H9 (cell line): ENCODE measurements at regions not wholly inside any gene's neighbourhood (a gene's known extent, or its start where the extent isn't known, plus 50 kb on each side); places are given as distances from the start of the nearest gene placed in this dataset.

Experiments used
- DNase-seq: peaks from one replicate; pipeline ENCODE4 v3.0.0-alpha.2; 2017
- H2AFZ ChIP-seq: one replicate; pipeline ENCODE4 v1.6.1; 2013; ENCODE audit warnings: mild to moderate bottlenecking, low read length, control low read depth, moderate library complexity
- H2AK5ac ChIP-seq: 2 replicates; pipeline ENCODE4 v1.6.1; 2013; ENCODE audit warnings: low read length, control low read depth, mixed read lengths; ENCODE audit not compliant: insufficient read length
- H2BK120ac ChIP-seq: one replicate; pipeline ENCODE4 v1.6.1; 2013; ENCODE audit warnings: low read depth, mild to moderate bottlenecking, low read length, control low read depth, inconsistent platforms; ENCODE audit not compliant: poor library complexity, severe bottlenecking
- H2BK12ac ChIP-seq: 2 replicates; pipeline ENCODE4 v1.6.1; 2013; ENCODE audit warnings: low read length, control low read depth, mixed read lengths, low read depth; ENCODE audit not compliant: insufficient read length
- H2BK15ac ChIP-seq: 2 replicates; pipeline ENCODE4 v1.6.1; 2013; ENCODE audit warnings: low read depth, low read length, control low read depth
- H2BK20ac ChIP-seq: one replicate; pipeline ENCODE4 v1.6.1; 2013; ENCODE audit warnings: low read depth, mild to moderate bottlenecking, low read length, control low read depth, inconsistent platforms; ENCODE audit not compliant: poor library complexity, severe bottlenecking
- H2BK5ac ChIP-seq: 2 replicates; pipeline ENCODE4 v1.6.1; 2013; ENCODE audit warnings: low read length, control low read depth, mixed read lengths; ENCODE audit not compliant: insufficient read length
- H3K14ac ChIP-seq: 2 replicates; pipeline ENCODE4 v1.6.1; 2013; ENCODE audit warnings: low read length, control low read depth; ENCODE audit not compliant: insufficient read depth
- H3K18ac ChIP-seq: 2 replicates; pipeline ENCODE4 v1.6.1; 2013; ENCODE audit warnings: low read depth, mild to moderate bottlenecking, mixed read lengths, low read length, control low read depth; ENCODE audit not compliant: insufficient read length
- H3K23ac ChIP-seq: 2 replicates; pipeline ENCODE4 v1.6.1; 2013; ENCODE audit warnings: low read length, control low read depth, mixed read lengths, low read depth; ENCODE audit not compliant: insufficient read length
- H3K23me2 ChIP-seq: 2 replicates; pipeline ENCODE4 v1.6.1; 2013; ENCODE audit warnings: low read depth, mild to moderate bottlenecking, mixed read lengths, low read length, control low read depth; ENCODE audit not compliant: insufficient read length, poor library complexity, severe bottlenecking
- H3K27ac ChIP-seq: 2 replicates; pipeline ENCODE4 v1.5.1; 2013; ENCODE audit warnings: low read length, control low read depth, mixed read lengths, low read depth; ENCODE audit not compliant: insufficient read length
- H3K27me3 ChIP-seq: 2 replicates; pipeline ENCODE4 v1.6.1; 2013; ENCODE audit warnings: low read length, control low read depth, inconsistent platforms; ENCODE audit not compliant: insufficient read depth
- H3K4ac ChIP-seq: 2 replicates; pipeline ENCODE4 v1.6.1; 2013; ENCODE audit warnings: low read depth, mild to moderate bottlenecking, control low read depth, inconsistent platforms, low read length, moderate library complexity
- H3K4me1 ChIP-seq: 2 replicates; pipeline ENCODE4 v1.6.1; 2013; ENCODE audit warnings: low read length, control low read depth, inconsistent platforms; ENCODE audit not compliant: insufficient read depth
- H3K4me2 ChIP-seq: 2 replicates; pipeline ENCODE4 v1.6.1; 2013; ENCODE audit warnings: low read length, control low read depth, mixed read lengths; ENCODE audit not compliant: insufficient read length, insufficient read depth
- H3K56ac ChIP-seq: 2 replicates; pipeline ENCODE4 v1.6.1; 2013; ENCODE audit warnings: low read depth, mild to moderate bottlenecking, mixed read lengths, low read length, control low read depth; ENCODE audit not compliant: insufficient read length
- H3K79me1 ChIP-seq: 2 replicates; pipeline ENCODE4 v1.6.1; 2013; ENCODE audit warnings: low read depth, mild to moderate bottlenecking, moderate library complexity, low read length, control low read depth, inconsistent platforms; ENCODE audit not compliant: insufficient read depth, poor library complexity, severe bottlenecking
- H3K79me2 ChIP-seq: 2 replicates; pipeline ENCODE4 v1.6.1; 2013; ENCODE audit warnings: low read length, control low read depth, inconsistent platforms; ENCODE audit not compliant: insufficient read depth
- H3K9ac ChIP-seq: 2 replicates; pipeline ENCODE4 v1.6.1; 2013; ENCODE audit warnings: low read length, control low read depth, mixed read lengths; ENCODE audit not compliant: insufficient read length; ENCODE audit errors: extremely low read depth
- H3K9me3 ChIP-seq: one replicate; pipeline ENCODE4 v1.6.1; 2013; ENCODE audit warnings: low read depth, low read length, inconsistent platforms; ENCODE audit not compliant: control insufficient read depth
- H3T11ph ChIP-seq: one replicate; pipeline ENCODE4 v1.6.1; 2013; ENCODE audit warnings: mild to moderate bottlenecking, low read length, control low read depth, inconsistent platforms
- H4K20me1 ChIP-seq: one replicate; pipeline ENCODE4 v1.6.1; 2013; ENCODE audit not compliant: control insufficient read depth, insufficient read length, insufficient read depth
- H4K5ac ChIP-seq: 2 replicates; pipeline ENCODE4 v1.6.1; 2013; ENCODE audit warnings: low read depth, mild to moderate bottlenecking, mixed read lengths, low read length, control low read depth; ENCODE audit not compliant: insufficient read length
- H4K8ac ChIP-seq: replicated peaks from 2 replicates; pipeline ENCODE4 v1.6.1; 2013; ENCODE audit warnings: low read length, control low read depth, mixed read lengths, low read depth; ENCODE audit not compliant: insufficient read length
- H4K91ac ChIP-seq: 2 replicates; pipeline ENCODE4 v1.6.1; 2013; ENCODE audit warnings: low read depth, mild to moderate bottlenecking, moderate library complexity, mixed read lengths, low read length, control low read depth; ENCODE audit not compliant: insufficient read length
- H3K27ac Mint-ChIP-seq, 3 experiments: 2 replicates in 2 of 3; 3 replicates in 1 of 3; pipeline ENCODE4 v1.8.0; 2020 to 2021; ENCODE audit warnings: mixed read lengths in 3 of 3, mild to moderate bottlenecking in 1 of 3, moderate library complexity in 1 of 3
- H3K27me3 Mint-ChIP-seq: 2 replicates; pipeline ENCODE4 v1.8.0; 2021; ENCODE audit warnings: low read depth, mild to moderate bottlenecking, moderate library complexity, mixed read lengths
- H3K36me3 Mint-ChIP-seq, 3 experiments: 2 replicates in 2 of 3; 3 replicates in 1 of 3; pipeline ENCODE4 v1.8.0; 2020 to 2021; ENCODE audit warnings: low read depth in 3 of 3, mixed read lengths in 3 of 3; ENCODE audit not compliant: insufficient read depth in 1 of 3
- H3K4me1 Mint-ChIP-seq, 2 experiments: 2 replicates each; pipeline ENCODE4 v1.8.0; 2020; ENCODE audit warnings: mixed read lengths in 2 of 2
- H3K4me3 Mint-ChIP-seq, 2 experiments: 2 replicates in 1 of 2; 3 replicates in 1 of 2; pipeline ENCODE4 v1.8.0; 2020 to 2021; ENCODE audit warnings: mild to moderate bottlenecking in 2 of 2, mixed read lengths in 2 of 2, moderate library complexity in 1 of 2
- H3K9me3 Mint-ChIP-seq, 2 experiments: 2 replicates in 1 of 2; 3 replicates in 1 of 2; pipeline ENCODE4 v1.8.0; 2020; ENCODE audit warnings: mild to moderate bottlenecking in 2 of 2, mixed read lengths in 2 of 2, moderate library complexity in 1 of 2
- CTCF ChIP-seq: fragments of 200-600 bp; sonication (generic); conservative IDR thresholded peaks from 3 replicates; pipeline ENCODE4 v1.8.0; 2021; ENCODE audit warnings: antibody characterized with exemption, mild to moderate bottlenecking
- WGBS: extraction: QIAGEN DNeasy Blood & Tissue Kit; methylation state at CpG from one replicate; pipeline ENCODE4 v1.1.7; 2013; ENCODE audit warnings: missing lambda C conversion rate, low lambda C conversion rate, mixed read lengths; ENCODE audit not compliant: insufficient read length; ENCODE audit errors: extremely low coverage; 5-methylcytosine and 5-hydroxymethylcytosine counted together

- no peaks in the 10 kb centered on the region for H3K79me1 ChIP-seq
- H3K9ac ChIP-seq = no peak overlapping the region
- H4K5ac ChIP-seq = no peak overlapping the region
- H3K27ac ChIP-seq = no peak overlapping the region
- no peak for TF ChIP-seq CTCF
- H3K9me3 Mint-ChIP-seq = peaks cover 0 to 15% of the 10 kb centered on the region in 2 experiments; a peak in 4 of 5 replicates
- no peak overlapping the region for H3K14ac ChIP-seq
- no peaks in the 10 kb centered on the region for H3K4me1 Mint-ChIP-seq
- no peak overlapping the region for H4K91ac ChIP-seq
- no peaks in the 10 kb centered on the region for H3K9me3 ChIP-seq
- no peaks in the 10 kb centered on the region for H3K23me2 ChIP-seq
- no peaks in the 10 kb centered on the region for H3K79me2 ChIP-seq
- peaks cover 0 to 3% (median under 1%) of the 10 kb centered on the region in 3 experiments; a peak in 3 of 7 replicates for H3K36me3 Mint-ChIP-seq
- no peak overlapping the region for H4K8ac ChIP-seq
- no peak overlapping the region for H2AFZ ChIP-seq
- H3K4me1 ChIP-seq = no peaks in the 10 kb centered on the region
- H2BK15ac ChIP-seq = no peak overlapping the region
- no peak overlapping the region for H3K18ac ChIP-seq
- no peak overlapping the region for H2AK5ac ChIP-seq
- no peak overlapping the region for H2BK12ac ChIP-seq
- no CpG with 5 or more reads among the region's 1 CpG for WGBS
- H4K20me1 ChIP-seq = no peaks in the 10 kb centered on the region
- no peaks in the 10 kb centered on the region for H3K27me3 ChIP-seq
- H3T11ph ChIP-seq = no peak overlapping the region
- DNase-seq = no peak
- no peak overlapping the region for H3K56ac ChIP-seq
- H3K4me2 ChIP-seq = no peak overlapping the region
- no peak overlapping the region for H3K4me3 Mint-ChIP-seq
- no peak overlapping the region for H2BK20ac ChIP-seq
- H2BK120ac ChIP-seq = no peak overlapping the region
- no peak overlapping the region for H2BK5ac ChIP-seq
- H3K4ac ChIP-seq = no peak overlapping the region
- no peak overlapping the region for H3K27ac Mint-ChIP-seq
- H3K27me3 Mint-ChIP-seq = peaks cover 2% of the 10 kb centered on the region; the same call in 1 of the 2 replicates
- no peak overlapping the region for H3K23ac ChIP-seq
Measured at GRCh38 chr7:115249080-115249479, 327.2 kb downstream of the MDFIC start.
